ENCODE measurements at regions not wholly inside any gene's neighbourhood (a gene's known extent, or its start where the extent isn't known, plus 50 kb on each side); places are given as distances from the start of the nearest gene placed in this dataset.

DNA sequence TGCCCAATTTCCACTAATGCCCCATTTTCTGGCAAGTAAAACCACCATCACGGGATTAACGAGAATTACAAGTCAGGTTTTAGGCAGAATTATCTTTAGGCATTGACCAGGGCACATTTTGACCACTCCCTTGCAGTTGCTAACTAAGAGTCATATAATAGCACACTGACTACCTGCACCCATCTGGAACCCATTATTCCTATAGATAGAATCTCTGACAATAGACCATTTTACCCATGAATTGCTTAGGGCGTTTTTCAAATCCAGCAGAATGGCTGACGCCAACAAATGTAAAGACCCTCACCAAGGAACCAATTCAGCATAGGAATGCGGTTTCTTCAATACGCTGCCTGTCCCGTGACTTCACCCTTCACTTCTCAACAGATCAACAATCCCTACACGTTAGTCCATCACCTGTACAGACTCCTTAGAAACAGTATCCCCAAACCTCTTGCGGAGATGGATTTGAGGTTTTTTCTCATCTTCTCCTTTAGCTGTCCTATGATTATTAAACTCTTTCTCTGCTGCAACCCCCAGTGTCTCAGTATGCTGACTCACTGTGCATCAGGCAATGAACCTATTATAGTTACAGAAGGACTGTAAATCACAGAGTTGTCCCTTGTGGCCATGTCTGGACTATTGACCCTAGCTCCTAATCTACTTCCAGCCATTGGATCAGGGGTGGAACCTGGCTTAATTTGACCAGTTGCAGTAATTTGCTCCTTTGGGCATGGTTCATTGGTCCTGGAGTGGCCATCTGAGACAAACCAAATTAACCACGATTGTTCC lies 177.3 kb upstream of the PLXNC1 start (continued):
- no peak for TF ChIP-seq PATZ1 (CRISPR knock-in tag; IDR thresholded peaks at IDR 0.05; ENCODE audit: borderline replicate concordance)

- ATAC-seq = no peak
- TF ChIP-seq ISL1 (CRISPR knock-in tag; IDR thresholded peaks at IDR 0.05) = peak; percentile 53
- no peak for TF ChIP-seq ZC3H10 (CRISPR knock-in tag; IDR thresholded peaks at IDR 0.05)
Observed at GRCh38 chr12:93972411-93973208, 175.8 kb upstream of the PLXNC1 start.

DNA sequence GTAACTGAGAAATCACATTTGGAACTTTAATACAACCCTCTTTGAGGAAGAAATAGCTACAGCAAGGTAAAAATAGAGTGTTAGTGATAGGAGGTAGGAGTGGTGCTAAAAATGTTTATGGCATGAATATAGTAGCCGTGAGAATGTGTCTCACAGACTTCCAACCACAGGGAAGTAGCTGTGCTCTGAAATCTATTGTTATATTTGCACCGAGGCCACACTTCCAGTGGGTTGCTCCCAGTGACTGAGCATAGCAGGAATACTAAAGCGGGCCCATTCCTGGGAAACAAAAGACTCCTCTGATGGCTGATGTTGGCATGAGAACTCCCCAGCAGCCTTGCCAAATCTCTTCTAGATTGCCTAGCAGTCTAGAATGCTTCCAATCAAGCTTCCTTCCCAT lies 174.1 kb upstream of the PLXNC1 start:
- TF ChIP-seq OSR1 (CRISPR knock-in tag; IDR thresholded peaks at IDR 0.05) (no peak), PATZ1 (CRISPR knock-in tag; IDR thresholded peaks at IDR 0.05; ENCODE audit: borderline replicate concordance) (no peak), RARB (CRISPR knock-in tag; IDR thresholded peaks at IDR 0.05) (no peak), ZNF8 (CRISPR knock-in tag; IDR thresholded peaks at IDR 0.05) (no peak), TCF4 (CRISPR knock-in tag; IDR thresholded peaks at IDR 0.05; ENCODE audit: borderline replicate concordance) (no peak), TOX (CRISPR knock-in tag; IDR thresholded peaks at IDR 0.05; ENCODE audit: borderline replicate concordance) (no peak)
- TF ChIP-seq, protein P1, sequence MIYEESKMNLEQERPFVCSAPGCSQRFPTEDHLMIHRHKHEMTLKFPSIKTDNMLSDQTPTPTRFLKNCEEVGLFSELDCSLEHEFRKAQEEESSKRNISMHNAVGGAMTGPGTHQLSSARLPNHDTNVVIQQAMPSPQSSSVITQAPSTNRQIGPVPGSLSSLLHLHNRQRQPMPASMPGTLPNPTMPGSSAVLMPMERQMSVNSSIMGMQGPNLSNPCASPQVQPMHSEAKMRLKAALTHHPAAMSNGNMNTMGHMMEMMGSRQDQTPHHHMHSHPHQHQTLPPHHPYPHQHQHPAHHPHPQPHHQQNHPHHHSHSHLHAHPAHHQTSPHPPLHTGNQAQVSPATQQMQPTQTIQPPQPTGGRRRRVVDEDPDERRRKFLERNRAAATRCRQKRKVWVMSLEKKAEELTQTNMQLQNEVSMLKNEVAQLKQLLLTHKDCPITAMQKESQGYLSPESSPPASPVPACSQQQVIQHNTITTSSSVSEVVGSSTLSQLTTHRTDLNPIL (CRISPR knock-in tag; IDR thresholded peaks at IDR 0.05; ENCODE audit: low read depth) = no peak
- no peak for ATAC-seq

- ATAC-seq = no peak
- TF ChIP-seq BACH2 (CRISPR knock-in tag; IDR thresholded peaks at IDR 0.05; ENCODE audit: borderline replicate concordance) (no peak), TCF4 (CRISPR knock-in tag; IDR thresholded peaks at IDR 0.05; ENCODE audit: borderline replicate concordance) (no peak), PATZ1 (CRISPR knock-in tag; IDR thresholded peaks at IDR 0.05; ENCODE audit: borderline replicate concordance) (no peak), ZNF565 (CRISPR knock-in tag; conservative IDR thresholded peaks at IDR 0.05; ENCODE audit: low read depth) (no peak)
Observed at GRCh38 chr12:93976024-93976423, 172.4 kb upstream of the PLXNC1 start.

DNA sequence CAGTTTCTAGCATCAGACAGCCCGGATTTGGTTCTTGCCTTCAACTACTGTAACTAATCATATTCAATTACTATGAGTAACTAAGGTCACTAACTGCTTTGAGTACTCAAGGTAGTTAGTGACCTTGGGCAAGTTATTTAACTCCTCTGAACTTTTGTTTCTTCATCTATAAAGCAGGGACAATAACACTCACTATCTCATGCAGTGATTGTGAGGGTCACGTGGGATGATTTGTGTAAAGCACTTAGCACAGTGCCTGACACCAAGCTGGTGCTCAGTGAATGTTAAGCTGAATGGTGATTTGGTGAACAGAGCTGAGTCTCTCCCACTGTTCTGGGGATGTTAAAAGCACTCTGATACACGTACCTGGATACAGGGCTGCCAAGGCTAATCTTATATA lies 171.3 kb upstream of the PLXNC1 start:
- ATAC-seq = no peak
- no peak for TF ChIP-seq TOX (CRISPR knock-in tag; IDR thresholded peaks at IDR 0.05; ENCODE audit: borderline replicate concordance)
- no peak for TF ChIP-seq PPARA (CRISPR knock-in tag; IDR thresholded peaks at IDR 0.05; ENCODE audit: borderline replicate concordance)
- TF ChIP-seq POU6F1 (CRISPR knock-in tag; IDR thresholded peaks at IDR 0.05; ENCODE audit: borderline replicate concordance, low read depth) = no peak
- no peak for TF ChIP-seq ISL1 (CRISPR knock-in tag; IDR thresholded peaks at IDR 0.05)
- no peak for TF ChIP-seq ARNTL (CRISPR knock-in tag; IDR thresholded peaks at IDR 0.05; ENCODE audit: borderline replicate concordance, low read depth)
- TF ChIP-seq TCF4 (CRISPR knock-in tag; IDR thresholded peaks at IDR 0.05; ENCODE audit: borderline replicate concordance) = no peak
- no peak for TF ChIP-seq ZNF70 (CRISPR knock-in tag; IDR thresholded peaks at IDR 0.05)
- TF ChIP-seq ESRRG (CRISPR knock-in tag; IDR thresholded peaks at IDR 0.05) = no peak
